HG02759 (cell line): ENCODE measurements at regions not wholly inside any gene's neighbourhood (a gene's known extent, or its start where the extent isn't known, plus 50 kb on each side); places are given as distances from the start of the nearest gene placed in this dataset.
"Not testable (repeated sequence)": the region's sequence is repeated elsewhere in the genome, so short reads cannot be mapped to it uniquely, and the experiment has no call there.

Source experiments
- ATAC-seq: cut with Tn5 transposase; IDR thresholded peaks from one replicate; pipeline ENCODE4 v1.9.1; 2021; ENCODE audit warnings: mild to moderate bottlenecking, moderate library complexity; ENCODE audit not compliant: unreplicated experiment

DNA sequence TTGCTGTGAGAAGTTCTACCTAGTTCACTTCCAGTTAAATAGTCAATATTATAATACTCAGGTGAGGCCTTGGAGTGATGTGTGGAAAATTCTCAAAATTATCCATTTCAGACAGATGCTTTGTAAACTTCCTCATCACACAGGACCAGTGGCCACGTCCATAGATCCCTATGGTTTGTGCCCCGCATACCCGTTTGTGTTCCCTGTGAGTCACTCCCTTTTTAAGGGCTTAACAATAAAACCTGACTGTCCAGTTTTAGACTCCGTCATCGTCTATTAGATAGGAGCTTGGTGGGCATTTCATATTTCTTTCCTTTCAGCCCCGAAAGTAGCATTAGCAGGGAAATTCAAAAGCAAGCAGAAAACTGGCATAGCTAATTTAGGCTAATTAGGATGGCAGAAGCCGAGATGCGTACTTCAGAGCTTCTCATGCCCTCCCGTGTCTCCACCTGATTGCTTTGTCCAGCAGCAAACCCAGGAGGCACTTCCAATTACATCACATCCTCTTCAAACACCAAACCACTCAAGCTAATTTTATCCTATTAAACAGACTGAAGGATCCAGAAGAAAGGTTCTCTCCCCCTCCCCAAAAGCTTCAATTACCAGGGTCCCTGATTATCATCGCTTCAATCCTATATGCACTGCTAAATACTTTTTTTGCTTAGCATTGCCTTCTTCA lies 186.6 kb upstream of the OTX2 start:
- ATAC-seq = no peak

DNA sequence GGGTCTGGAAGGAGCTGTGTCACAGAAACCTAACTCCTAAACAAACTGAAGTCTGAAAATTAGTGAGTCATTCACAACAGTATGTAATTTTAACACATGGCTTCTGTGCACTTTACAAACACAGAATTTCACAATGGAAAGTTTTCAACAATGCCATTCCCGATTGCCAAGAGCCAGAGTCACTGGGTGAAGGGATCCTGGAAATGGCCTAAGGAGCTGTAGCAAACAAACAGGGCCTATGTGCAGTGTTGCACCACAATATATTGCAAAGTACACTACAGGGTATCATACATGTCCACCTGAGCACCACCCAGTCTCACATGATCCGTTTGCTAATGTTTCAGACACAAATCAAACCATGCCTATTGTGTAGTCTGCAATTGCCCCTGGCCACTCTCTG lies 184.7 kb upstream of the OTX2 start:
- ATAC-seq = no peak

DNA sequence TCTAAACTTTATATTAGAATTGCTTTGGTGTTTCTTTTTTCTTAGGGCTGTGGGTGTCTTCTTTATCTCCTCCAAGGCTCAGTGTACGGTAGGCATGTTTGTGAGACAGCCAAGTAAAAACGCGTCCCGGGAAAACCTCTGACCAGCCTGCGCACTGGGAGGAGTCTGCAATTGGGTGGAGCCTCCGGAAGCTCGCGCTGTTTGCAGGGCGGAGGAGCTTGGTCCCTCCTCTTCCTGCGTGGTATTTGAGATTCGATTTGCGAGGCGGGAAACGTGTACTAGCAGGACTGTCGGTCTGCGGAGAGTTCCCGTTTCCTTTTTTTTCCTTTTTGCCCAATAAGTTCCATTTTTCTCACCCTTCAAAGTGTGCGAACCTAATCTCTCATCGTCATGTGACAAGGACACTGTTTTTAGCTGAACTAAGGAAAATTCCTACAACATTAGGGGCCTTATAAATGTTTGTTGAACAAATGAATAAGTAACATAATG lies 182.1 kb upstream of the OTX2 start:
- no peak for ATAC-seq

DNA sequence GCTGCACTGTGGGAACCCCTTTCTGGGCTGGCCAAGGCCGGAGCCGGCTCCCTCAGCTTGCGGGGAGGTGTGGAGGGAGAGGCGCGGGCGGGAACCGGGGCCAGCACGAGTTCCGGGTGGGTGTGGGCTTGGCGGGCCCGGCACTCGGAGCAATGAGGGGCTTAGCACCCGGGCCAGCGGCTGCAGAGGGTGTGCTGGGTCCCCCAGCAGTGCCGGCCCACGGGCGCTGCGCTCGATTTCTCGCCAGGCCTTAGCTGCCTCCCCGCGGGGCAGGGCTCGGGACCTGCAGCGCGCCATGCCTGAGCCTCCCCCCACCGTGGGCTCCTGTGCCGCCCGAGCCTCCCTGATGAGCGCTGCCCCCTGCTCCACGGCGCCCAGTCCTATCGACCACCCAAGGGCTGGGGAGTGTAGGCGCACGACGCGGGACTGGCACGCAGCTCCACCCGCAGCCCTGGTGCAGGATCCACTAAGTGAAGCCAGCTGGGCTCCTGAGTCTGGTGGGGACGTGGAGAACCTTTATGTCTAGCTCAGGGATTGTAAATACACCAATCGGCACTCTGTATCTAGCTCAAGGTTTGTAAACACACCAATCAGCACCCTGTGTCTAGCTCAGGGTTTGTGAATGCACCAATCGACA lies 180.8 kb upstream of the OTX2 start:
- ATAC-seq = not testable (repeated sequence)

DNA sequence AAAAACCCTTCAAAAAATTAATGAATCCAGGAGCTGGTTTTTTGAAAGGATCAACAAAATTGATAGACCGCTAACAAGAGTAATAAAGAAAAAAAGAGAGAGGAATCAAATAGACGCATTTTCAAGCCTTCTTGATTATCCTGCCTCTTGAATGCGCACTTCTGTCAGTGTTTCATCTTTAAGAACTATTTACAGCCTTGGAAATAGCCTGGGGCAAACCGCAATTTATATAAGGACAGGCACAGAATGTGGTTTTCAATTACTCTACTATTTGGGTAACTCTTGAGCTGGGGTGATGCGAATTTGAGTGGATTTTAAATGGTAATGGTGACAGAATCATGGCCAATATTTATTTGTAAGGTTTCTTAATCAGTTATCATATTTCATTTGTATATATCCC lies 179.1 kb upstream of the OTX2 start:
- no peak for ATAC-seq

DNA sequence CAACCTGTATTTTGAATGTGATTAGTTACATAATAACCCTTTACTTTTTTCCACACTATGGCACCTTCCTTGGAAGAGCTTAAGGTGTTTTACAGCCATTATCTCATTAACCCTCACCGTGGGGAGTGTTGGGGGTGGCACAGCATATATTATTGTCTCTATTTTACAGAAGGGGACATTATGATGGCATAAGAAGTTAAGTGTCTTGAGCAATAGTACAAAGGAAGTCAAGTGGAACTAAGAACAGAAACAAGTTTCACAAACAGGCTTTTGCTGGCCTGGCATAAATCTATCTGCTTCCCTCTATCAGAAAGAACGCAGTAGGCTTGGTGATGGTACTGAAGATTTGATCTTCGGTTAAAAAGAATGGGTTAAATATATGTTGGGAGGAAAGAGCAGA lies 169.7 kb upstream of the OTX2 start:
- ATAC-seq = no peak

DNA sequence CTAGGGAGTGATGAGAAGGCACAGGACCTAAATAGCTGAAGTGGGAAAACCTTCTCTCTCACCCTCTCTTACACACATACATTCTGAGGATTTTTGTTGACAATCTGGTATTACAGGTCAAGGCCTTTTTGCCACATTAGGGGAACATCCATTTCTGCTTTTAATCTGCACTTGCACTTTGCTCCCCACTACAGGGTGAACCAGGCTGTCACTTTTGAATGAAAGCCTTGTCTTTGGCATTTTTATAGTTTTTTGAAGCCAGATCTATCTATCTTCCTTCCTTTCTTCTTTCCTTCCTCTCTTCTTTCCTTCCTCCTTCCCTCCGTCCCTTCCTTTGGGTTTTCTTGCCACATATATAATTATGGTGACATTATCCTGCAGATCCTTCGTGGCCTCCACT lies 165.9 kb upstream of the OTX2 start:
- no peak for ATAC-seq

DNA sequence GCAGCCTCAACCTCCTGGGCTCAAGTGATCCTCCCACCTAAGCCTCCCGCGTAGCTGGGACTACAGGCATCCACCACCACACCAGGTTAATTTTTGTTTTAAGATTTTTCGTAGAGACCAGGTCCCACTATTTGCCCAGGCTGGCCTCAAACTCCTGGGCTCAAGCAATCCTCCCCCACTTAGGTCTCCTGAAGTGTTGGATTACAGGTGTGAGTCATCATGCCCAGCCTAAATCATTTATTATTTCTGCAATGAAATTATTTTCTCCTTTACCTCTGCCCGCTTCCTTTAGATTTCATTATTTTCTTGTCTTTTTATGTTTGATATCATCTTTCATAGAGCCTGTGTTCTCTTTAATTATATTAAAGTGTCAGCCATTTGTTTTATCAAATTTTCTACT lies 165.2 kb upstream of the OTX2 start:
- no peak for ATAC-seq

DNA sequence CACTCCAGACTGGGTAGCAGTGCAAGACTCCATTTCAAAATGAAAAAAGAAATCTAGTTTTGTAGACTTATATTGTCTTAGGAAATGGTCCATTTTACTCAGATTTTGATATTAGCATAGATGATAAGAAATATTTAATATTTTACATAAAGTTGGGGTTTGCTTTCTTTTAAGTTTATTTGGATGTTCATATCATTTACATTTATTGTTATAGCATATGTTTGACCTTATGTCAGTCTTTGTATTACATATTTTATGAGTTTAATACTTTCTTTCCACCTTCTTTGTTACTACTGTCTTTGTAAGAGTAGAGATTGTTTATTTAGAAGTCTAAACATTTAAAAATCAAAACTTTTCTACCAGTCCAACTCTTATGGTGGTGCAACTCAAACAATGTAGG lies 162.7 kb upstream of the OTX2 start:
- ATAC-seq = no peak

DNA sequence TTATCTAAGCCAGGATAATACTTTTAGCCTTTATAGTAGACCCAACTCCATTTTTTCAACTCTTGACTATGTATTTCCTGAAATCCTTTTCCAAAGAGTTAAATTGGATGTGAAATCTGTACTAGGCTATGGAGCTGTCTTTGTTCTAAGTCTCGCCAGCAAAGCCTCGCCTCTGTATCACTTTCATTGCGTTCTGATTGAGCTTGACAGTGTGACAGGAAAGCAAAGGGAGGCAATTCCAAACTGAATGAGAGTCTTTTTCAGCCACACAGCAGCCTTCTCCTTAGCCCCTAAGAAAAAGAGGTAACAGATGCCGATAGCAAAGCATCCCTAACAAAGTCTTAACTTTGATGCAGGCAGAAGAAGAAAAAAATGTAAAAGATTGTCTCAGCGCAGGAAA lies 154.6 kb upstream of the OTX2 start:
- no peak for ATAC-seq

DNA sequence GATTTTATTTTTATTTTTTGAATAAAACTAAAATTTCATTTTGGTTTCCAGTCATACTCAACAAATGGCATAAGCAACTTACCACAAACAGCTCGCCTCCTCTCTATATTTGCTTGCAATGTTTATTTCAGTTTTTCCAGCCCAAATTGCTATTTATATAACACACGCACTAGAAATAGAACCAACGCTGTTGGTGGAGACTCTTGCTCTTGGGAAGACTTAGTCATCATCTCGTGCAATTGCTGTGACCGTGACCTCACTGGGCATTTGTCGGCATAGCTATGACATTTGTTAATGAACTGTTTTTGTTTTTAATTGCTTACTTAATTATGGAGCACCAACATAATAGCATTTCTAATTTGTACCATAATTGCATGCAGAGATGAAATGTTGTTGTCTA lies 153.1 kb upstream of the OTX2 start:
- no peak for ATAC-seq

DNA sequence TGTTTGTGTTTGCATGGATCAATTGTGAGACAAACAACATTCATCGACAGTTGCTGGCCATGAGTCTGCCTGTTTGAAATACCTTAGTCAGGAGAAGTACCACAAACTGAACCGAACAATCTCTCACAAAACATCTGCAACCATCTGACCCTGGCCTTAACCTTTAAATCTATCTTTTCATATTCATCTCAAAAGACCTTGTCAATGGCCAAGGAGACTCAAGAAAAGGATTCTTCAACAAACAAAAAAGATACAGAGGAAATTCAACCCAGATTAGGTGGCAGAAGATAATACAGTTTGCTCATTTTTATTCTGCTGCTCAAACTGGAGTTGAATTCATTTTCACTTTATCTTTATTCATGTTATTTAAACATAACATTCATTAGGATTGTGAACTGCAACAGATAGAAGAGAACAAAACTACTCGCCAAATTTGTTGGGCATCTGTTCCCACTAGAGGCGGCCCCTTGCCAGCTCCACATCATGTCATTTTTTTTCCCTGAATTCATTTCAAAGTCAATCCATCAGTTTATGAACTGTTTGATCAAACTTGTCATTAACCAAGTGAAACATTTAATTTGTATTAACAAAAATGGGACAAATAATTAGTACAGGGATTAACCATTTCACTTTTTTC lies 152.3 kb upstream of the OTX2 start:
- no peak for ATAC-seq

DNA sequence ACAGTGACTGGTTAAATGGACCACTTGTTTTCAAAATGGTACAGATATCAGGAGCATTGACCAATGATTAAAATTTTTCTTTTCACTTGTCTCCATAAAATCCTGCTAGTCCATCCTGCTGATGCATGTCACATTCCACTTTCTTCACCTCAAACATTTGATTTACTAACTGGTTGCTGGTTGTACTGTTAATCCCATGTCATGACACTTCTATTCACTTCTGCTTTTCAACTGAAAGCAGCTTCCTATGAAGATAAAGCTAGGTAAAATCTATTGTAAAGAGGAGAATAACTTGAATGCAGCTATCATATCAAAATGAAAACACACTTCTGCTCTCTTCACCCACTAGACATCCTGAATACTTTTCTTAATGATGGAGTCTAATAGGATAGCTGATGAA lies 149.6 kb upstream of the OTX2 start:
- ATAC-seq = no peak

DNA sequence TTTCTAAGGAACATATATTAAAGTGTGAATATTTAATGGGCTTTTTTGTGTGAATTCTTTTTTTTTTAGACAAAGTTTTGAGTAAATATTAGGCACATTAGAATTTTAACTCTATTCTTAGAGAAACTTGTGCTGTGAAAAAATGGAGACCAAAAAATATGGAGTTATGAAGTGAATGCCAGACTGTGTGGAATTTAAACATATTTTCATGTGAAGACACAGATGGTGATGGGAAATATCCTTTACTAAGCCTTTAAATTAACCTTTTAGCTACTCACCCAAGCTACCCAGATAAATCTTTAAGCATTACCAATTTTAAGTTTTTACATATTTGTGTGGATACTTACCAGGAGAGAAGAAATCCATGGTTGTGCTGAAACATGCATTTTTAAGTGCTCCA lies 148.8 kb upstream of the OTX2 start:
- ATAC-seq = no peak

DNA sequence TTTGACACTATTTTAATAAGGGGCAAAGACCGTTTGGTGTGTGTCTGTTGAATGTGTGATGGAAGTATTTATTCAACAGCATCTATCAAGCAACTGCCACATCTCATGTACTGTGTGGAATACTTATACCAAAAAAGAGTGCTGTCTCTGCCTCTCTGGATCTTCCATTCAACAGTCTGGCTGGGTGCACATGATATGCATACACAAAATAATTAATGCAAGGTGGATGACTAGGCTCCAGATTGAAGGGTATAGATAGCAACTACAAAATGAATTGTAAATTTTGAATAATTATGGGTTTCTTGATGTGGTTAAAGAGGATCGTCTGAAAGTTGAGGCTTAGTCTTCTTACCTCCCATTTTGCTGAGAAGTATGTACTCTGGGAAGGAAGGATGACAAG lies 145.9 kb upstream of the OTX2 start:
- no peak for ATAC-seq

DNA sequence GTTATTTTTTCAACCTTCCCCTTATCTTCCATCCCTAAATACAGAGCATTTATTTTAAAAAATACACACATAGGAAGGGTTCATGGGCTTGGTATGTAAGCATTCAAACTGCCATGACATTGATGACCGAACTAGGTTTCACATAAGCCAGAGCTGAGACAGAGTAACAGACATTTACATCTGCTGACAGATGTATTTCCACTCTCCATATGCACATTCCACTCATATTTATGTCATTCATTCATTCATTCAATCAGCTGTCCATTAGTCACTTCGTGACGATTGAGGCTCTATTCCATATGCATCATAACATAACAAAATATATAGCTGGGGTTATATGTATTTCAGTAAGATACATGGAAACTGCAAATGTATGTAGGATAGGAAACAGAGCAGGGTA lies 145.5 kb upstream of the OTX2 start:
- ATAC-seq = no peak

DNA sequence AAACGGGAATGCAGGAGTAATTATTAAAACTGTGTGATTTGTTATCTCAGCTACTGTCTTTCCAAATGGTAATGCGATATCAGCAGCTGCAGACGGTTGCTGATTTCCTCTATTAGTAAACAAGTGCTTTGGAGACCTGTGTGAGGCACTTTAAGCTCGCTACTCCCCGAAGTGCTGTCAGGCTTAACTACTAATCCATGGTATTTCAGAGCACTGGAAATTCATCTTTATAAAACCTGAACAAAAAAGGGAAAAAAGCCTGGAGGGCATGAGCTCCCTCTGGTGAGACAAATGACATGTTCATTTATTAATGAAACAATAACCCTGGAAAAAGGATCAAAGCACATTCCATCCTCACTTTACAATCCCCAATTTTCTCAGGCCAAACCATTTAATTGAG lies 143.6 kb upstream of the OTX2 start:
- no peak for ATAC-seq

DNA sequence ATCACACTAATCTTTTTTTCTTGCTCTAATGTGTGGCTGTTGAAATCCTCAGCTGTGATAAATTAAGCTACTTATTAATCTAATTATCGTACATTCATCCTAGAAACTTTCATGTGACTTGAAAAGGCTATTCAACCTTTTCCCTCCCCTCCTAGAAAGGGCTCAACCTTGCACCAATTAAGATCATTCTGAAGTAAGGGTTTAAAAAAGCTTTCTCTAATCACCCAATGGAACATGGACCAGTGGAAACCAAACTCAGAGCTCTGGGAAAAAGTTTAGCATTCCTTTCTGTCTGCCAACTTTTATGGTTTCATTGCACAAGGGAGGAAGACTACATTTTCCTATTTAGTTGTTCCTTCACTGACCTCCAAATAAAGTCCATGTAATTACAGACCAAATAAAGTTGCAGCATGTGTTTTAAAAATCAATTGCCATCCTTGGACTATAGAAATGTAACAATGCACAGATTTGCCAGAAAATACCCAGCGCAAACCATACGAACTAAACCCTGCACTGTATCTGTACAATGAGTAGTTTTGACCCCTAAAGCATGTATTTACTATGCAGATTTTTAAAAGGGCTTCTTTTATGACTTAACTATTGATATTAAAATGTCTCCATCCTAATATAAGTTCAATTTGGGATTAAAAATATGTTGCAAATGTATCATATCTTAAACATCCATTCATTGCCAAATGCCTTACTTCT lies 142.6 kb upstream of the OTX2 start:
- ATAC-seq = no peak

DNA sequence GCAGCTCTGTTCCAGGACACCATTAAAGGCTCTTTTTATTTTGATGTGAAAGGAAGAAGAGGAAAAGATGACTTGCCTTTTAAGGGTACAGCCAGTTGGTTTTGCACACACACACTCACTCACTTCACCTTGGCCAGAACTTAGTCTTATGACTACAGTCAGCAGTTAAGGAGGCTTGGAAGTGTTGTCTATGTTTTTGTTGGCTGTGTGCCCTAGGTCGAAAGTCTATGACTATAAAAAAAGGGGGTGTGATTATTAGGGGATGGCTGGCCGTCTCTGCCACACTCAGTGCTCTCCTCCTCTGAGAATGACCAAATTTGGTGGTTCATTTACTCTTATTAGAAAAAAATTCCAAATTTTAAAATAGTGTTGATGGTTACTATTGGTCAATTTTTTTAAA lies 139.5 kb upstream of the OTX2 start:
- ATAC-seq = no peak

DNA sequence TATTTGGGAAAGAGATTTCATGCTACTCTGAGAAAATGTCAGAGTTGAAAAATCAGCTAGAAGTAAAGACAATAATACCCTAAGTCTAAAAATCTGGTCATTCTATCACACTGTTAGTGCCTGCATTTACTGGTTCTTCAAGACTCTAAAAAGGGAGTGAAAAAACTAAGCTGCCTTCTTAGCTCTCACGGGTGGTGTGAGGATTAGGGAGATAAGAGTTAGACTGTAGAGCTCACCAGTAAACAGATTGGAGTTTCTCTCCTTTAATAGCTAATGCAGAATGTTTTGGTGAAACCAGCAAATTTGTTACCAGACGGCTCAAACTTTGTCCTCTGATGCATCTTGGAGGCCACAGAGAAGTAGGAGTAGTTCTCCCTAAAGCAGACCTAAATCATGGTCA lies 135.0 kb upstream of the OTX2 start:
- ATAC-seq = no peak

DNA sequence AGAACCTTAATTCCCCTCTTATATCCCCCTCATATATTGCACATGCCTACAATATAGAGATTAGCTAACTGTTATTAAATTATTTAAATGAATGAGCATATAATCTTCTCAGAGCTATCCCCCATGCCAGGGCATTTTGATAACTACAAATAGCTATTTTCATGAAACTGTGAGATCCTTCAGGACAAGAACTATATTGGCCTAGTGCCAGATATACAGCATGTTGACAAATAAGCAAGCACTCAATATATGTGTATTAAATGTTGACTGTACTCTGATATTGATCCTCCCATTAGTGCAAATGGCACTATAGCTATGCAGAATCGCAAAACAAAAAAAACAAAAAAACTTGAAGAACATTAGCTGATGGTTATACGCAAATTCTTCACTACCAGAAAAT lies 134.1 kb upstream of the OTX2 start:
- no peak for ATAC-seq

DNA sequence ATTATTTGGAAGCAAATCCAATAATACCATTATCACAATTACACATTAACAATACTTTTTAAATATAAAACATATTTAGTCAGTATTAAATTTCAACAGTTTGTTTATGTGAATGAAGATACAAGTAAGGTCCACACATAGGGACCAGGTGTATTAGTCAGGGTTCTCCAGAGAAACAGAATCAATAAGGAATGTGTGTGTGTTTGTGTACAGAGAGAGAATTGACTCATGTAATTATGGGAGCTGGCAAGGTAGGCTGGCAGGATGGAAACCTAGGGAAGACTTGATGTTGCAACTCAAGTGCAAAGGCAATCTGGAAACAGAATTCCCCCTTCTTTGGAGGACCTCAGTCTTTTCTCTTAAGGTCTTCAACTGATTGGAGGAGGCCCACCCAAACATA lies 123.2 kb upstream of the OTX2 start:
- ATAC-seq = no peak
